GM12875 (cell line): ENCODE measurements at regions not wholly inside any gene's neighbourhood (a gene's known extent, or its start where the extent isn't known, plus 50 kb on each side); places are given as distances from the start of the nearest gene placed in this dataset.

ENCODE experiments used
- H3K4me3 ChIP-seq: one replicate; pipeline ENCODE4 v1.5.1; 2011; ENCODE audit warnings: low read depth, low read length, control low read depth
- TF ChIP-seq, protein P1 (sequence below): IDR thresholded peaks from 2 replicates; pipeline ENCODE4 v1.5.1; 2011; ENCODE audit warnings: low read depth, mild to moderate bottlenecking, control low read depth, inconsistent platforms, low read length, moderate library complexity, borderline replicate concordance; ENCODE audit not compliant: insufficient read depth

DNA sequence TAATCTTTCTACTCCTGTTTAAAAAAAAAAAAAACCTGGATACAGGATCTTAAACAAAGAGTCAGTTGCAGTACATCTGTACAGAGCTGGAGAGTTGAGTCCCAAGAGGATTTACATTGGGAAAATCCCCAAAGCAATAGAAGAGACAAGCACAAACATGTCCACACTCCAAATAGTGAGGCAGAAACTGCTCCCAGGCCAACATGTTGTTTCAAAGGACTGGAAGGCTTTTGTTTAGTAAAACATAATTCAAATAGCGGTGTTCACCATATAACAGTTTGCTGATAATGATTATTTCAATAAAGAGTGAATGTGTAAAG lies 425.4 kb downstream of the ADGRL2 start:
- no peak overlapping the region for H3K4me3 ChIP-seq
- TF ChIP-seq, protein P1, sequence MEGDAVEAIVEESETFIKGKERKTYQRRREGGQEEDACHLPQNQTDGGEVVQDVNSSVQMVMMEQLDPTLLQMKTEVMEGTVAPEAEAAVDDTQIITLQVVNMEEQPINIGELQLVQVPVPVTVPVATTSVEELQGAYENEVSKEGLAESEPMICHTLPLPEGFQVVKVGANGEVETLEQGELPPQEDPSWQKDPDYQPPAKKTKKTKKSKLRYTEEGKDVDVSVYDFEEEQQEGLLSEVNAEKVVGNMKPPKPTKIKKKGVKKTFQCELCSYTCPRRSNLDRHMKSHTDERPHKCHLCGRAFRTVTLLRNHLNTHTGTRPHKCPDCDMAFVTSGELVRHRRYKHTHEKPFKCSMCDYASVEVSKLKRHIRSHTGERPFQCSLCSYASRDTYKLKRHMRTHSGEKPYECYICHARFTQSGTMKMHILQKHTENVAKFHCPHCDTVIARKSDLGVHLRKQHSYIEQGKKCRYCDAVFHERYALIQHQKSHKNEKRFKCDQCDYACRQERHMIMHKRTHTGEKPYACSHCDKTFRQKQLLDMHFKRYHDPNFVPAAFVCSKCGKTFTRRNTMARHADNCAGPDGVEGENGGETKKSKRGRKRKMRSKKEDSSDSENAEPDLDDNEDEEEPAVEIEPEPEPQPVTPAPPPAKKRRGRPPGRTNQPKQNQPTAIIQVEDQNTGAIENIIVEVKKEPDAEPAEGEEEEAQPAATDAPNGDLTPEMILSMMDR, result no peak

DNA sequence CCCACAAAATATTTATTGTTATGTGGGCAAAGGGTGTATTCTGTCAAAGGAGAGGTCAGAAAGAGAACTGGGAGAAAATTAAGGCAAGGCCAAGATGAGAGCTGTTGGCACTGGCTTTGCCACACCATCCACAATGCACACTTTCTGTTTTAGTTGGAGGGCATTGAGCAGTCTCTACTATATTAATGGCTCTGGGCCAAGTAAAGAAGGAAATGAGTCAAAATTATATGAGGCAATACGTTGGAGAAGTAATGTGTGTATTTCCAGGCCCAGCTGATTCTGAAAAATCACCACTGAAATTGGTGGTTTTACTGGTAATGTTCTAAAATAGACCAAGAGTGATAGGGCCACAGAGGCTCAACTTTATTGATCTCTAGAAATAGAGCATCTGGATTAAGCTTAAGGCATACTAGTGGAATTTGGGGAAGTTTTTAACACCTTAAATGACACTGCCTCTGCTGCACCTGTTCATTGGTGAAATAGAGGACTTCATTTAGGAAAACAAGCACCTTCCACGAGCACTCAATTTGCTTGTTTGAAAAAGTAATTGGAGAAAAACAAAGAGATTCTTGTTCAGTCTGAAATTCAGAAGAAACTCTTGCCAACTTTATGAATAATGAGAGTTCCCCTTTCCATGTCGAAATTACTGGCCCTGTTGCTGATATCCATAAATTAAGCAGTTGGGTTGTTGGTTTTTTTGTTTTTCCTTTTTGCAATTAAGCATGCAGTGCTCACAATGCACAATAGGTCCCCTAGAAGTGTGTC lies 424.9 kb downstream of the ADGRL2 start:
- TF ChIP-seq, protein P1, result no peak
- no peak overlapping the region for H3K4me3 ChIP-seq

DNA sequence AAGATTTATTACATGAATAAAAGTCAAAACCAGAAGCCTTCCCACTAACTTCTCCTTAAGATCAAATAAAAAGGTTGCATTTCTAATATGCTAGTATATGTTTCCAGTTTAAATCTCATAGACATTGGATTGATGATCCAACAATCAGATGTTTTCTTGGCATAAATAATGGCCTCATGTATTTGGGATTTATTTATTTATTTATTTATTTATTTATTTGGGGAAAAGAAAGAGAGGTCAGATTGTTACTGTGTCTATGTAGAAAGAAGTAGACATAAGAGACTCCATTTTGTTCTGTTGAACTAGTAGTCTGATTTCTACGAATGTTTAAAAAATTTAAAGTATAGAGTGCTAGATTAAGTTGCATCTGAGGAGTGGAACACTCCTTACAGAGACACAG lies 422.4 kb downstream of the ADGRL2 start:
- TF ChIP-seq, protein P1, result no peak
- H3K4me3 ChIP-seq, result no peak overlapping the region

DNA sequence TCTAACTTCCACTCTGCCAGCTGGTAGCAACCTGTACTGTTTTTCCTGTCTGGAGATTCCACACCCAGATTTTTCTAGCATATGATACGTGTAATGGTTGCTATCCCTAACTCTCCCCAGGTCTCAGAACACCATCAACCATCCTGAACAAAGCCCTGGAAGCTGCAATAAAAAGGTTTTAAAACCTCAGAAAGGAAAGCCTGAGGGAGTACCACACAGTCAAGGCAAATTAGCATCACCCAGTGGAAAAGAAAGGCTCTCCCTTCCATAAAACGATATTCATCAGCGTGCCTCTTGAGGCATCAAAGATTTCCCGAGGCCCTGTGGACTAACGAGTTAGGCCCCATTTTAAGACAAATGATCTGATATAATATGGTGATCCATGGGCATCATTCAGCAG lies 421.0 kb downstream of the ADGRL2 start:
- H3K4me3 ChIP-seq, result no peak overlapping the region
- TF ChIP-seq, protein P1, result no peak

DNA sequence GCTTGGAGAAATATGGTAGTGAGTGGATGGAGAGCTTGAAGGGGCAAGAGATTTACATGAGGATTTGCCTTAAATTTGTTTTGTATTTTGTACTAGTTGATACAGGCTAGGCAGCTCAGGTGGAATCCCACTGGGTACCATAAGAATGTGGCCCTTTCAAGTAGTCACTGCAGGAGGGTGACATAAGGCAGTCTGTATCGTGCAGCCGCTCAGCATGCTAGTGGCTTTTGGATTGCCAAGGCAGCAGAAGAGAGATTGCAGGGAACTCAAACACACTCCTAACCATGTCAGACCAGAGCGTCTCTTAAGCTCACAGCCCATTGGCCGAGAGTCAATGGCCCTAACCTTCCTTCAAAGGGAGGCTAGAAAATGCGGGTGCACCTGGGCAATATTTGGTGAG lies 420.0 kb downstream of the ADGRL2 start:
- TF ChIP-seq, protein P1, result no peak
- no peak overlapping the region for H3K4me3 ChIP-seq

DNA sequence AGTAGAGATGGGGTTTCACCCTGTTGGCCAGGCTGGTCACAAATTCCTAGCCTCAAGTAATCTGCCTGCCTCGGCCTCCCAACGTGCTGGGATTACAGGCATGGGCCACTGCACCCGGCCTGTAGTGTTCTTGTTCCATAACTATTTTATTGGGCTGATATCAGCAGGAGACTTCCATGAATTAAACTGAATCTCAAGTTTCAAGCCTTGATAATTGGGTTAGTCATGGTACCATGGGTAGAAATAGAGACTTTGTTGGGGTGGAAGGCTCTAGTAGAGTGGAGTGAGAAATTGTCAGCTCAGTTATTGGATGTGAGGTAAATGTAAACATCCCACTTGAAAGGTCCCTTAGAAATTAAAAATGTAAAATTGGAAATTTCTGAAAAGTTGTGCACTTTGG lies 419.1 kb downstream of the ADGRL2 start:
- TF ChIP-seq, protein P1, result no peak
- no peak overlapping the region for H3K4me3 ChIP-seq

DNA sequence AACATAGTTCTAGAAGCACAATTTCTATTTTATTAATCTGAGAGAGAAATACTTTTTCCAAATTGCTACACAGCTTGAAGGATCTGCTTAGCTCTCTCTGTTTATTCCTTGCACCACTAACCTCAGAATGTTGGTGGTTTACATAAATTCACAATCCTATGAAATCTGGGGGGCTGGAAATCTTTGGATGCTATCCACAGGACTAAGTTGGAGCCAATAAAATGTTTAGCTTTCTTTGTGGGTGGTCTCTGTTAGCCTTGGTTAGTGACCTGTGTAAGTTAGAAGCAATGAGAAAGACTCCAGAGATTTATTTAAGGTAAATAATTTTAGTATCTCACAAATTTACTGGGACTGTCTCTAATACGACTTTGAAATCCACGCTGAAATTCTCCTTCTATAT lies 418.1 kb downstream of the ADGRL2 start:
- TF ChIP-seq, protein P1, result no peak
- no peak overlapping the region for H3K4me3 ChIP-seq
